Femur (tissue), 1 donor: ENCODE measurements at regions not wholly inside any gene's neighbourhood (a gene's known extent, or its start where the extent isn't known, plus 50 kb on each side); places are given as distances from the start of the nearest gene placed in this dataset.
A peak's percentile ranks its signal among the peaks of the same experiment; 100 is the strongest.
"Not testable (repeated sequence)": the region's sequence is repeated elsewhere in the genome, so short reads cannot be mapped to it uniquely, and the experiment has no call there.

Experiments
- DNase-seq: peaks from one replicate; pipeline ENCODE4 v3.0.0-alpha.2; 2017

- DNase-seq = no peak
Measured at GRCh38 chr2:180258041-180258537, 251.0 kb upstream of the CWC22 start.

GRCh38 chr2:180257247-180257646 is 250.2 kb upstream of the CWC22 start:
- no peak for DNase-seq

GRCh38 chr2:180255981-180256380 is 248.9 kb upstream of the CWC22 start:
- DNase-seq = no peak

GRCh38 chr2:180254872-180255271 is 247.8 kb upstream of the CWC22 start:
- DNase-seq = no peak

GRCh38 chr2:180247658-180248057 is 240.6 kb upstream of the CWC22 start:
- DNase-seq = no peak

- DNase-seq = peak; percentile 41
Measured at GRCh38 chr2:180246268-180246667, 239.2 kb upstream of the CWC22 start.

GRCh38 chr2:180240774-180241173 is 233.7 kb upstream of the CWC22 start:
- no peak for DNase-seq

- no peak for DNase-seq
Measured at GRCh38 chr2:180238729-180239128, 231.6 kb upstream of the CWC22 start.

- not testable (repeated sequence) for DNase-seq
Measured at GRCh38 chr2:180236061-180236460, 229.0 kb upstream of the CWC22 start.

- not testable (repeated sequence) for DNase-seq
Measured at GRCh38 chr2:180235506-180235905, 228.4 kb upstream of the CWC22 start.

- DNase-seq = not testable (repeated sequence)
Measured at GRCh38 chr2:180234991-180235390, 227.9 kb upstream of the CWC22 start.

- DNase-seq = no peak
Measured at GRCh38 chr2:180231015-180231414, 223.9 kb upstream of the CWC22 start.

- no peak for DNase-seq
Measured at GRCh38 chr2:180227461-180227860, 220.4 kb upstream of the CWC22 start.

GRCh38 chr2:180225118-180225517 is 218.0 kb upstream of the CWC22 start:
- DNase-seq = no peak

GRCh38 chr2:180222644-180223043 is 215.5 kb upstream of the CWC22 start:
- DNase-seq = no peak

GRCh38 chr2:180219491-180219890 is 212.4 kb upstream of the CWC22 start:
- no peak for DNase-seq

- DNase-seq = no peak
Measured at GRCh38 chr2:180208841-180209240, 201.7 kb upstream of the CWC22 start.

GRCh38 chr2:180205621-180206235 is 198.6 kb upstream of the CWC22 start:
- DNase-seq = no peak

GRCh38 chr2:180203972-180204371 is 196.9 kb upstream of the CWC22 start:
- no peak for DNase-seq

- peak; percentile 46 for DNase-seq
Measured at GRCh38 chr2:180202467-180202951, 195.4 kb upstream of the CWC22 start.

- DNase-seq = no peak
Measured at GRCh38 chr2:180196419-180196977, 189.4 kb upstream of the CWC22 start.

GRCh38 chr2:180195847-180196246 is 188.8 kb upstream of the CWC22 start:
- DNase-seq = no peak

GRCh38 chr2:180191432-180192124 is 184.5 kb upstream of the CWC22 start:
- DNase-seq = no peak

GRCh38 chr2:180190851-180191250 is 183.8 kb upstream of the CWC22 start:
- no peak for DNase-seq
